ENCODE measurements at regions not wholly inside any gene's neighbourhood (a gene's known extent, or its start where the extent isn't known, plus 50 kb on each side); places are given as distances from the start of the nearest gene placed in this dataset.

GRCh38 chr4:62881210-62881609, 1528.0 kb downstream of the TECRL start:
- Histone ChIP-seq H3K36me3 (no peaks in the 10 kb centered on the region), H3K4me3 (no peak overlapping the region), H3K9me3 (no peaks in the 10 kb centered on the region), H3K27me3 (no peaks in the 10 kb centered on the region), H3K27ac (no peak overlapping the region), H3K4me1 (no peaks in the 10 kb centered on the region)
- no peak for TF ChIP-seq POLR2AphosphoS5 (IDR thresholded peaks at IDR 0.05)
- no peak for TF ChIP-seq POLR2A (IDR thresholded peaks at IDR 0.05)
- no peak for TF ChIP-seq CTCF (IDR thresholded peaks at IDR 0.05)
- TF ChIP-seq EP300 (IDR thresholded peaks at IDR 0.05) = no peak
- no peak for DNase-seq (ENCODE audit: low spot score in 2 of 2)
- WGBS = 85% methylated on average over 2 of the region's 2 CpGs

- H3K36me3 ChIP-seq = no peaks in the 10 kb centered on the region
- 90% methylated on average over 3 of the region's 3 CpGs for WGBS
These were observed 1536.4 kb downstream of the TECRL start for GRCh38 chr4:62872856-62873255.

GRCh38 chr4:62871078-62871477, 1538.2 kb downstream of the TECRL start:
- 44% methylated on average over 1 of the region's 1 CpG for WGBS
- no peak overlapping the region for H3K4me3 ChIP-seq
- DNase-seq (ENCODE audit: low spot score in 2 of 2) = no peak
- TF ChIP-seq POLR2AphosphoS5 (IDR thresholded peaks at IDR 0.05) (no peak), CTCF (IDR thresholded peaks at IDR 0.05) (no peak), EP300 (IDR thresholded peaks at IDR 0.05) (no peak), POLR2A (IDR thresholded peaks at IDR 0.05) (no peak)
- H3K4me1 ChIP-seq = no peaks in the 10 kb centered on the region
- H3K36me3 ChIP-seq = no peaks in the 10 kb centered on the region
- no peaks in the 10 kb centered on the region for H3K27me3 ChIP-seq
- H3K27ac ChIP-seq = no peak overlapping the region
- H3K9me3 ChIP-seq = peaks cover 3% of the 10 kb centered on the region

More at GRCh38 chr4:62872856-62873255, 1536.4 kb downstream of the TECRL start:
- H3K4me3 ChIP-seq = no peak overlapping the region
- DNase-seq (ENCODE audit: low spot score in 2 of 2) = no peak
- TF ChIP-seq POLR2A (IDR thresholded peaks at IDR 0.05) (no peak), POLR2AphosphoS5 (IDR thresholded peaks at IDR 0.05) (no peak), CTCF (IDR thresholded peaks at IDR 0.05) (no peak), EP300 (IDR thresholded peaks at IDR 0.05) (no peak)
- no peaks in the 10 kb centered on the region for H3K4me1 ChIP-seq
- no peaks in the 10 kb centered on the region for H3K27me3 ChIP-seq
- H3K27ac ChIP-seq = no peak overlapping the region
- H3K9me3 ChIP-seq = peaks cover 3% of the 10 kb centered on the region

GRCh38 chr4:62870451-62870850, 1538.8 kb downstream of the TECRL start:
- no peak overlapping the region for H3K4me3 ChIP-seq
- DNase-seq (ENCODE audit: low spot score in 2 of 2) = no peak
- no peaks in the 10 kb centered on the region for H3K4me1 ChIP-seq
- no peaks in the 10 kb centered on the region for H3K36me3 ChIP-seq
- no peaks in the 10 kb centered on the region for H3K27me3 ChIP-seq
- TF ChIP-seq POLR2AphosphoS5 (IDR thresholded peaks at IDR 0.05) (no peak), CTCF (IDR thresholded peaks at IDR 0.05) (no peak), POLR2A (IDR thresholded peaks at IDR 0.05) (no peak), EP300 (IDR thresholded peaks at IDR 0.05) (no peak)
- H3K27ac ChIP-seq = no peak overlapping the region
- H3K9me3 ChIP-seq = peaks cover 3% of the 10 kb centered on the region
- WGBS = 70% methylated on average over 3 of the region's 3 CpGs

- DNase-seq (ENCODE audit: low spot score in 2 of 2) = no peak
- H3K9me3 ChIP-seq = no peaks in the 10 kb centered on the region
- no peaks in the 10 kb centered on the region for H3K4me1 ChIP-seq
- no peaks in the 10 kb centered on the region for H3K27me3 ChIP-seq
- H3K36me3 ChIP-seq = no peaks in the 10 kb centered on the region
- H3K4me3 ChIP-seq = no peak overlapping the region
- WGBS = 88% methylated on average over 3 of the region's 3 CpGs
- no peak overlapping the region for H3K27ac ChIP-seq
- TF ChIP-seq CTCF (IDR thresholded peaks at IDR 0.05) (no peak), EP300 (IDR thresholded peaks at IDR 0.05) (no peak), POLR2AphosphoS5 (IDR thresholded peaks at IDR 0.05) (no peak), POLR2A (IDR thresholded peaks at IDR 0.05) (no peak)
These were observed 1544.0 kb downstream of the TECRL start for GRCh38 chr4:62865261-62865660.
